GM21390 (cell line): ENCODE measurements at regions not wholly inside any gene's neighbourhood (a gene's known extent, or its start where the extent isn't known, plus 50 kb on each side); places are given as distances from the start of the nearest gene placed in this dataset.

Source experiments
- ATAC-seq: cut with Tn5 transposase; IDR thresholded peaks from one replicate; pipeline ENCODE4 v1.9.1; 2021; ENCODE audit not compliant: unreplicated experiment

DNA sequence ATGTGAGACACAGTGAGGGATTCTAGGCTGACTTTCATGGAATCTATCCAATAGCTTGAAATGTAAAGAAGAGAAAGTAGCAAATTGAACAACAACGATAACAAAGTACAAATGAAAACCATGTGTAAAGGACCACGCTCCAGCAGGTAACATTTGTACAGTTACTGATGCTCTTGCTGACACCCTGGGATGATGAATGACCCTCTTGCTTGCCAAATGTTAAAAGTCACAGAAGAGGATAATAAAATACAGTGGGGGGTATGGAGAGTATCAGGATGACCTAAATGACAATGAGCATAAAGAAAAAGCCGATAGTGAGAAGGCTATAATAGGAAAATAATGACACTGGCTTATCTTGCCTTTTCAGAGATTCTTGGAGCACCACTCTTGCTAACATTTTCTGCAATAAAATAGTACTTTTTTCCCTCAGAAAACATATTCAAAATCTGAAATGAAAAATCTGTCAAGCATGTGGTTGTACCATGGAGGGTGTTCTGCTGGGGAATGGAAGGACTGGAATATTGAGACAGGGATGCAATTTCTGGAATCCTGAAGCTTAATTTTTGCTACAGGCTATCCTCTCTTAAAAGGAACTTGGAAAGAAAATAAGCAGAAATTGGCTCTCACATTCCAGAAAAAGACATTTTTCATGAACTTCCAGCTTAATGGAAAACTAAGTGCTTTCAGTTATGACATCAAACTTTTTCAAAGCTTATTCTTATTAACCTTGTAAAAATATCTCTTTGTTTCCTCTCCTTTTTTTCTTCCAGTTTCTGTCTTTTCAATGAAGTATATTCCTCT is 303.2 kb upstream of the GHITM start:
- no peak for ATAC-seq

DNA sequence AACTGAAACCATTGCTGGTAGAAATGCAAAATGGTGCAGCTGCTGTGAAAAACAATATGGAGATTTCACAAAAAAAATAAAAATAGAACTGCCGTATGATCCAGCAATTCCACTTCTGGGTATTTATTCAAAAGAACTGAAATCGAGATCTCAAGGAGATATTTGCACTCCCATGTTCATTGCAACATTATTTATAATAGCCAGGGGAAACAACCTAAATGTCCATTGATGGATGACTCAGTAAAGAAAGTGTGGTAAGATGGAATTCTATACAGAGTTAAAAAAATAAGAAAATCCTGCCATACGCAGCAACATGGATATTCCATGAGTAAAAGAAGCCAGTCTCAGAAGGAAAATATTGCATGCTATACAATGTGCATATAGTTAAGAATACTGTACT is 290.6 kb upstream of the GHITM start:
- no peak for ATAC-seq

DNA sequence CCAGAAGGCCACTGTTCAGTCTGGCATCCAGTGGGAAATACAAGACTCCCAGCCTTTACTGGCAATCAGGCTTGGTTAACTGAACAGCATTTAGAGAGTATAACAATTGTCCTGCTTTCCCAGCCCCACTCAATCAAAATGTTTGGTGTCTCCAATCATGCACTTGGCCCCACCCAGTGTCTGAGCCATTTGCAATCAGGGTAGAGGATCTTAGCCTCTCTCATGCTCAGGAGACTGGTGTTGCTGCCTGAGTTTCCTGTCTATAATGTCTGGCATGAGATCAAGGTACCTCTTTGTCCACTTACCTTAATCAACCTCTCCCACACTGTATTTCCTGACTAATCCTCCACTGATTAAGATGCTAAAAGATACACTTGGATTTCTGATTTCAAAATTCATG is 290.2 kb upstream of the GHITM start:
- no peak for ATAC-seq

DNA sequence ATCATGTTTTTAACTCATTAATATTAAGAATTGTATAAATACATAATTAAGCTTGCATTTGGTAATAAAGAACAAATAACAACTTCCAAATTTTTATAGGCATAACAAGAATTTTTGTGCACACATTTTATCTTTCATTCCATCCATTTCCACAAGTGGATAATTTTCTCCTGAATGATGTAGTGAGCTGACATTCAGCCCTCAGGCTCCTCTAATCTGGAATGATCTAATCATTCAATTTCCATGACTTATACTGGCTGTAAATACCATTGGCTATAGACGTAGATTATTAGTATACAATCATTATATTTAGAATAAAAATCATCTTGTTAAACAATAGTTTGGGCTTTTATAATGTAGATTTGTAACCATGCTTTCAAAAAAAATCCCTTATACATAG is 287.2 kb upstream of the GHITM start:
- no peak for ATAC-seq

DNA sequence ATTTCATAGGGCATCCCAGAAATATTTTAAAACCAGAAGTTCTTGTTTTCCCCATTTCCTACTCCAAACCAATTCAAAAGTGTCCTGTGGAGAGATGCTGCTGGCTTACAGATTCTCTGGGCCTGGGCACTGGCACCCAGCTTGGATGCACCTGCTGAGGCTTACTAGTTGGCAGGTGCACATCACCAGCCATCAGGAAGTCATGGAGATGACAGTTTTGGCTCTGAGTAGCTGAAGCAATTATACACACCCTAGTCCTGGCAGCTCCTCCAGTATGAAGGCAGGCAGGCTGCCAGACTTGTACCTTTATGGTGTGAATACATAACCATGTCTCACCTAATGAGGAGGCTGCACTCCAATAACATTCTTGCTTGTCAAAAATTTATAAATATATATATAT is 276.6 kb upstream of the GHITM start:
- no peak for ATAC-seq

DNA sequence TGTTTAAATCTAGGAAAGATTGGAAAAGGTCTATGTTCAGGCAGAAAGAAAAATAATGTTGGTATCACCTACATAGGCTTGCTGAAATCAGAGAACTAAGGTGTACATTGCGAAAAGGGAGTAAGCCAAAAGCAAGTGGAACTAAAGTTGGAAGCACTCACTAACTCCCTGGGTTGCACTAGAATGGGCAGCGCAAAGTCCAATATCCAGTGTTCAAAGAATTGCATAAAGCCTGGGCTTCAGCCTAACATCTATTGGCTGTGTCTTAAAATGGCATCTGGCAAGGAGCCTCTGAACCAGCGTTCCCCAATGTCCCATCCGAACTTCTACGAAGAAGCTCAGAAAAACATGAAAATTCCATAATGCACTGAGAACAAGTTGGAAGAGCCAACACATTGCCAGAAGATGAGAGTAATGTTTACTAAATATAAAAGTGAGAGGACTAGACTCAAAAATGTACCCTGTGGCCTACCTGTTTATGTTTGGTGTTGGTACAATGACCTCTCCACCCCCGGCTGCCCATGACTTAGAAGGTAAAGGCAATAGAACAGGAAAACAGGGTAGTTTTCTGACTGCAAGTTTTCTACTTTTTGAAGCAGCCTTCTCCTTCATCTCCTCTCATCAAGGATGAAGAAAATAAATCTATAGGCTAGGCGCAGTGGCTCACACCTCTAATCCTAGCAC is 275.9 kb upstream of the GHITM start:
- ATAC-seq = no peak

DNA sequence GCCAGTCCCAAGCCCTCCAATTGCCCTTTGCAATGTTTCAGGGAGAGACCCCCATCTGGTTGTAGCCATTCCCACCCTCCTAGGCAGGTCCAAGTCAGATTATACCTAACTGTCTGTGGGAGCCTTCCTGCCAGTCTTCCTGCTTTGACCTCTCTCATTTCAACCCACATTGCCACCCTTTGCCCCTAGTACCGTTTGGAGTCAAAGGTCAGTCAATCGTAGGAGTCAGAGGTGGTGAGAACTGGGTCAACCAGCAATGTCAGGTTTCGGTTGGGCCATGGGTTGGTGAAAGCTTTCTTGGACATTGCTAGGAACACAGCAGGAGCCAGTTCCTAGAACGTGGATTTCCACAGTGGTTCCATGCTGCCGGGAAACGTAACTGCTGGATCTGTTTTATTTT is 269.4 kb upstream of the GHITM start:
- ATAC-seq = no peak

DNA sequence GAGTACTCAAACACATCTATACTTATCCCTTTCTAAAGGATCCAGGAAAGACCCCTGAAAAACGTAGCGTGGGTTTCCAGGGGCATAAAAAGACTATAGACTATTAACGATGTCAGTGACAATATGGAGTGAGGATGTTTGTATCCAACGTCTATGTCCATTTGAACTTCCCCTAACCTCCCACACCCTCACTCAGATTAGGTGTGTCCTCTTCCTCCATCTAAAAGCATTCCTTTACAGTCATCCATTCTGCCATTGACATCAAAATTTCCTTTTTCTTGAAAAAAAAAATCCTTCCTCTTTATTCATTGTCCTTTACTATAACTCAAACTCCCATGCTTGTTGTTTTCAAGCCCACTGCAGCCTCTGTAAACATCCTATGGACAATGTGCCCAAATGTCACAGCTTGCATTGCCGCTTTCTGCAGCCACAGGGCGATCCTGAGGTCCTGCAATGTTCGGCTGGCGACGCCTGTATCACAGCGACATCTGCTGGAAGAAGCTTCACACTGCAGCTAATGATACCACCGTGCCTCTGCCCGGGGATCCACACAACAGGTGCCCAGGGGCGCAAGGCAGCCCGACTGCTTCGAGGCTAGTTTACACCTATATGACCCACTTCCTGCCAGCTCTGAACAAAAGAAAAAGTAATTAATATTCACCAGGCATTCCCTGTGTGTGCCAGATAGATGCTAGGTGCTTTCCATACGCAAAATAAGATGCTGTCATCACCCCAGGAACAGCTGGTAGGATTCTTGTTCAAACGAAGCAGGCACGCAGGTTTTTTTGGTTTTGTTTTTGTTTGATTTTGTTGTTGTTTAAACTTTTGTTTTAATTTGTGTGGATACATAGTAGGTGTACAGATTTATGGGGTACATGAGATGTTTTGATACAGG is 267.9 kb upstream of the GHITM start:
- ATAC-seq = peak; percentile 97

DNA sequence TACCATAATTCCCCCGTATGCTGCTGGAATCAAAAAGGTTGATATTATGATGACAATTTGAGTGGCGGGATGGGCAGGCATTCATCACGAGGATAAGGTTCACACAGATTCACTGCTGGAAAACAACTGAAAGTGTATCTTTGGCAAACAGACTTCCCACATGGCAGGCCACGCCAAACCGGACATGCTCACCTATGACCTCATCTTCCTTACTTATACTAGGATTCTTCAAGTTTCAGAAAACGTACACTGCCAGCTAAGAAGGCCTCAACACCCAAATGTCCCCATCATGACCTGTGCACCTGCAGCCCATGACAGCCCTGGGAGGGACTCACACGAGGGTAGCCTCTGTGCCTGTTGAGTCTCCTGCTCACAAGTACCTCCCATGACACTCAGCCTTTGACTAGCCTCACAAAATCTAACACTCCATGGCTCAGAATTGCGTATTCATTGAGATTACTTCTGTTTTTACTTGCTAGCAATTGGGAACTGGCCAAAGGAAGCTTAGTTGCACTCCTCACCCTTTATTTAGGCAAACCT is 259.0 kb upstream of the GHITM start:
- ATAC-seq = no peak

DNA sequence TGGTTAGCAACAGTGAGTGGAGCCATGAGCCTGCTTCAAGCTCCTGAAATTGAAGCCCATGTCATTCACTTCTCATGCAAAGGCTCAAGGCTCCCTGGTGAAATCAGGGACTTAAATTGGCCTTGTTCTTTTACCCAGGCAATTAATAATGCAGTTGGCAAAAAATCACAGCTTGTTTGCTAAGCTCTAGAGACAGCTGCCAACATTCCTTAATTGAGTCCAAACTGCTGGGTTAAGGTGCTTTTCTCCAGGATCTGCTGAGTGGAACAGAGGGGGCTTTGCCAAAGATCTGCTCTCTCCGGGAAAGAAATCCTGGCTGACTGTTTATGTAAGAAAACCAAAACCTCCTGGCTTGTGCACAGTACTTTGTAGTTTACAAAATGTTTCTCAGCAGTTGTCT is 257.6 kb upstream of the GHITM start:
- ATAC-seq = no peak

DNA sequence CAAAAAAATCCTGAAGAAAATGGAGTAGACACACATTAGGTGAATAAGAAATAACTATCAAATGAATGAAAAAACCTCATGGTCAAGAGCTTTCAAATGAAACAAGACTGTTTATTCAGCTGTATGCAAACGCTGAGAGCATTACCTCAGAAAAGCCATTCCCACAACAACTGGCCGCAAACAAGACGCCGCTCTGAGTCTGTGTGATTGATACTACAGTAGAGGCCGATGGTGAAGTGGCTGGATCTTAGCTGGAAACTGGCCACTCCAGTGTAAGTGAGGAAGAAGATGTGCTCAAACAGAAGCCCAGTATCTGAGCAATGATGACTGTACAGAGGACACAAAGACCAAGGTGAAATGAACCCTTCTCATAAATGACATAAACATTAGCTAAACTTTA is 252.4 kb upstream of the GHITM start:
- ATAC-seq = no peak

DNA sequence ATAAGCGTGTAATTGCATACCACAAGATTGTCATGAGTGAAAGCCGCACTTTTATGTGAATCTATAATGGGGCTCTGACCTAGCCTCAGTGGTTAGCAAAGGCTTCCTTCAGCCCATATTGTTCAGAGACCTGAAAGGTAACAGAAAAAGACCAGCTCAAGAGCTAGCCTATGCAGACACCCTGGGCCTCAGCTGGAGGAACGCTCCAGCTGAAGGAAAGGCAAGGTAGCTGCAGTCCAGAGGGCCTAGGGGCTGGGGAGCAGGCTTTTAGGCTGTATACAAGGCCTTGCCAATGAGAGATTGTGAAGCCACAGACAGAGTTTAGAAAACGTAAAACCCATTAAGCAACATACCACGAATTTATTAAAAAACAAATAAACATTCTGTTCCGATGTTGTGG is 246.6 kb upstream of the GHITM start:
- ATAC-seq = no peak

DNA sequence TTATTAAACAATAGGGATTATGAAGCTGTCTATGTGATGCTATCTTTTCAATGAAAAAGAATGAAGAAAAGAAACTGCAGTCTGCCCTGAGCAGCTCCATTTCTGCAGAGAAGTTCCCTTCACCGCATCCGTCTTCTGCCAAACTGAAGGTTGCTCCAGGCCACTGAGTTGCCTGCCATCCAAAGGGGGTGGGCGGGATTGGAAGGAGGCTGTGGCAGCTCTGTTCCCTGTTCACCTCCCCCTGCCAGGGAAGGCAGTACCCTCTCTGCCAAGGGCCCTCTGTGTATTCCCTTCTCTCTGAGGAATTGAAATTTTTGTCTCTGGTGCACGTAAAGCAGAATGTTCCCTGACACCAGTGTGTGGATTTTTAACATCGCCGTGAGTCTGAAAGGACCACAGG is 243.1 kb upstream of the GHITM start:
- ATAC-seq = no peak

DNA sequence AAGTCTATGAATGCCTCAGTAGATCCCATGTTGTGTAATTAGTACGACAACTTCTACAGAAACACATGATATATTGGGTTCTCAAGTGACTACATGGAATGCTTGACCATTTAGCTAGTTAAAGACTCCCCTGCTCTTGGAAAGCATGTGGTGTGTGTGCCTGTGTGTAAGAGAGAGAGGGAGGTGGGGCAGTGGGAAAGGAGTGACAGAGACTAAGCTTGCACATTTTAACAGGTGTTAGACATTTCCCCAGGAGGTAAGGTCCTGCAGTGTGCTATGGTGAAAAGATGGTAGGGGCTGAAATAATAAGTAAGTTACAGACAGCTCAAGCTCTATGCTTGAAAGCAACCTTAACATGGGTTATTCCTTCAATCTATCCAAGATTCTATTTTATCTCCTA is 241.7 kb upstream of the GHITM start:
- no peak for ATAC-seq

DNA sequence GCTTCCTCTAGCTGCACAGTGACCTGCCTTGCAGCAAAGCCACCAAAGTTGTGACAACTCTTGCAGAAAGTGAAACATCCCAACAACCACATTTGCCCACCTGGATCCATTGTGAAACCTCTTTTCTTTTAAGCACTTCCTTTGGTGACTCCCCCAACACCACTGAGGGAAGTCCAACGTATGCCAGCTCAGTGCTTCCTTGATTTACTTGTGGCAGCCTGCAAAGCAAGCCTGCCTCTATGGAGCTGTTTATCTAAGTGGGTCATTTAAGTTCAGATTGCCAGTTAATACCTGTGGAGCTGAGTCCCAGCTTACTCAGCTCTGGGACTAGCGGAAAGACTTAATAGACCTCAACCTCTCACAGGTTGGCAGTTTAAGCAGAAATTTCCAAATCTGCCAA is 230.8 kb upstream of the GHITM start:
- ATAC-seq = no peak

DNA sequence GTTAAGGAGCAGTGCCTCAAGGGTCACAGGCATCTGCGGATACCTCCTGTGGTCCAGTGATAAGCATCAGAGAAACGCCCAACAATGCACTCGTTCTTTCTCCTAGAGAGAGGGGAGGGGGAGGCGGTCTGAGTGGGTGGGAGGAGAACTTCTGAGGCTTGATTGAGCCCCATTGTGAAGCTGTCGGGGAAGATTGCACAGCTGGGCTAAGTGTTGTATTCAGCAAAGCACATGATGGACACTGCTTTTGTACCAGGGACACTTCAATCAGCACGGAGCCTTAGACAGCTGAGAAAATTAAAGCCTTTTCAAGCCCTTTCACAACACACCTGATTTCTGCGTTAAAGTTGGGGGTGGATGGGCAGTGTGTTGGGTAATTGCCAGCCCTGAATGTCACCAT is 230.3 kb upstream of the GHITM start:
- no peak for ATAC-seq

DNA sequence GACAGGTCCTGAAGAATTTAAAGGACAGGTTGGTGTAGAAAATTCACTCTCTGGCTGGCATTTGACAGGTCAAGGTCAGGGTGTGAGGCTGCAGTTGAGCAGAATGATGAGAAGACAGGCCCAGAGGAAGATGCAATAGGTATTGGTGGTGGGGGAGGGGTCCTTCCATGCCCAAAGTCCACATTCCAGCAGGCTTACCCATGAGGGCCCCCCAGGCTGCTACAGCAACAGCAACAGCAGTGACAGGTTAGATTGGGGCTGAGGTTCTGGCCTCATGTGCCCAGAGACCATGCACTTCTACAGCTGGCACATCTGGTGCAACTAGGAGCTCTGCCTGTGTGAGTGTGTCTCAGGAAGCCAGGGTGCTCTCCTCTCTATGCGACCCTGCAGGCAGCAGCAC is 223.5 kb upstream of the GHITM start:
- ATAC-seq = no peak

DNA sequence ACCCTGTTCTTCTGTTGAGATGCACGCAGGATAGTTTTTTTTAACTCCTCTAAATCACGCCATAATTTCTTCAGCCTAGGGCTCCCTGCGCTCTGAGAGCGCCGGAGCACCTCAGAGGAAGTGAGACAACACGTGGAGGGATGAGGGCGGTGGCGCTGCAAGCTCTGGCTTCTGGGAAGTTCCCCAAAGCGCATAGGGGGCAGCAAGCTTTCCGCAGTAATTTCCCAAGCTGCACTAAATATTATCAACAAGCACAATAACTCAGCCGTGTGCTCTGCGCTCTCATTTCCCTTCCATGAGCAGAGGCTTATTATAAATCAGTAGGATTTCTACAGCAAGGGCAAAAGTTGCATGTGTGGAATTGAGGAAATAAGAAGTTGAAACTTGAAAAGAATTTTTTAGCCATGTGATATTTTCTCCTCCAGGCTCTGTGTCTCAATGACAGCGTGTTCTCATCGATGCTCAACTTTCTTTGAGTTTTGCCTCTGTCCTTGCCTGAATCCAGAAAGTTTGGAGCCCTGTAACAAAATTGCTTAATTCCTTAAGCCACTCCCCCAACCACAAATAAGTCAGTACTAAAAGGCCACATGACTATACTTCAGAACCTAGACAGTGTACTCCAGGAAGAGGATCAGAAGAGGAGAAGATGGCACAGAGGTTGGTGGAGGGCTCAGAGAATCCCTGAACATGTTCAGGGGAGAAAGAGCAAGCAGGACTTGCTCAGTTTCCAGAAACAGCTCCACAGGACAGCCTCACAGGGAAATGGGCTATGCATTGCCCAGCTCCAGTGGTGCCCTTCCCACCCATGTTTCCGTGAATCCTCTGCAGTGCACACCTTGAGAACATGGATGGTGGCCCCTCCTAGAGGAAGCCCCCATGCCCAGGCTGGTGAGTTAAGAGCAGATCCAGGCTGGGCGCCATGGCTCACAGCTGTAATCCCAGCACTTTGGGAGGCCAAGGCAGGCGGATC is 221.5 kb upstream of the GHITM start:
- ATAC-seq = peak; percentile 79

DNA sequence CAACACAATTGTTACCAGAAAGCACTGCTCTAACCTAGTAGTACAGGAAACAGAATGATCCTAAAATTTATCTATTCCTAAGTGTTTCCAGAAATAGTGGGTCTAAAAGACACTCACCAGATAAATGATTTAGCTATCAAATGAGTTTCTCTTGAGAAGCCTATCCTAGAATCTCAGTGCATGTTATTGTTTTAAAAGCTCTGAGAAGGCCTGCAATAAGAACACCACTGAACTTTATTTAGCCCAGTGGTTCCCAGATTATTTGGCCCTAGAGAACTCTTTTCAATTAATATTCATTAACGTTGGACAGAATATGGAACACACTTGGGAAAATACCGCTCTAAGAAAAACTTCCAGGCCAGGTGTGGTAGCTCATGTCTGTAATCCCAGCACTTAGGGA is 220.1 kb upstream of the GHITM start:
- ATAC-seq = no peak
